Body of pancreas (tissue), 4 donors: ENCODE measurements at regions not wholly inside any gene's neighbourhood (a gene's known extent, or its start where the extent isn't known, plus 50 kb on each side); places are given as distances from the start of the nearest gene placed in this dataset.
"Not testable (repeated sequence)": the region's sequence is repeated elsewhere in the genome, so short reads cannot be mapped to it uniquely, and the experiment has no call there.

Source experiments
- CTCF ChIP-seq, 7 experiments: fragments of 450-650 bp in 4 of 7; fragments of 200-600 bp in 3 of 7; sonication (generic) in 3 of 7; IDR thresholded peaks; one replicate each; pipeline ENCODE4 v1.5.1; 2016 to 2019; ENCODE audit warnings: antibody characterized with exemption in 7 of 7
- POLR2A ChIP-seq, 3 donors: fragments of 450-650 bp; IDR thresholded peaks; one replicate each; pipeline ENCODE4 v1.6.1; 2016; ENCODE audit warnings: antibody characterized with exemption in 3 of 3, mild to moderate bottlenecking in 2 of 3

GRCh38 chr10:33480417-33480816, 145.9 kb upstream of the NRP1 start:
- TF ChIP-seq CTCF, POLR2A (IDR thresholded peaks at IDR 0.05): not testable (repeated sequence)
